SU-DHL-6 (cell line): ENCODE measurements at regions not wholly inside any gene's neighbourhood (a gene's known extent, or its start where the extent isn't known, plus 50 kb on each side); places are given as distances from the start of the nearest gene placed in this dataset.

ENCODE experiments used
- H2AFZ ChIP-seq: fragments of 200-600 bp; sonication (generic); 2 replicates; pipeline ENCODE4 v1.6.1; 2014; ENCODE audit warnings: low read depth, mild to moderate bottlenecking, moderate library complexity, mixed read lengths, antibody characterized with exemption, low read length; ENCODE audit not compliant: severe bottlenecking
- H3F3A ChIP-seq: fragments of 200-600 bp; shearing (Covaris generic); 2 replicates; pipeline ENCODE4 v1.6.0; 2016; ENCODE audit warnings: antibody characterized with exemption, mild to moderate bottlenecking; ENCODE audit not compliant: insufficient read depth
- H3K27ac ChIP-seq: fragments of 200-600 bp; sonication (generic); 2 replicates; pipeline ENCODE4 v1.5.1; 2016; ENCODE audit warnings: low read depth, mild to moderate bottlenecking, low read length, moderate library complexity, mixed read lengths
- H3K27me3 ChIP-seq: fragments of 200-600 bp; sonication (generic), shearing (Covaris generic); 2 replicates; pipeline ENCODE4 v1.6.0; 2014; ENCODE audit warnings: mild to moderate bottlenecking, low read length
- H3K36me3 ChIP-seq: fragments of 200-600 bp; sonication (generic); 2 replicates; pipeline ENCODE4 v1.6.1; 2014; ENCODE audit warnings: mild to moderate bottlenecking, low read length, mixed read lengths
- H3K4me2 ChIP-seq: fragments of 300-600, 200-600 bp; shearing (Covaris generic), sonication (generic); 2 replicates; pipeline ENCODE4 v1.6.0; 2014; ENCODE audit warnings: low read length, low read depth, mild to moderate bottlenecking; ENCODE audit not compliant: poor library complexity, severe bottlenecking
- H3K4me3 ChIP-seq: fragments of 200-600 bp; sonication (generic); 2 replicates; pipeline ENCODE4 v1.5.1; 2014; ENCODE audit warnings: antibody characterized with exemption, low read length, mild to moderate bottlenecking, mixed read lengths; ENCODE audit not compliant: insufficient read depth, poor library complexity, severe bottlenecking
- H3K79me2 ChIP-seq: fragments of 200-600 bp; sonication (generic); 2 replicates; pipeline ENCODE4 v1.6.1; 2014; ENCODE audit warnings: mild to moderate bottlenecking, low read length, moderate library complexity; ENCODE audit not compliant: insufficient read depth
- H3K9ac ChIP-seq: fragments of 200-600 bp; sonication (generic); 2 replicates; pipeline ENCODE4 v1.7.0; 2014; ENCODE audit warnings: mild to moderate bottlenecking, low read length
- H3K9me2 ChIP-seq: fragments of 200-600 bp; sonication (generic); replicated peaks from 2 replicates; pipeline ENCODE4 v1.6.1; 2014; ENCODE audit warnings: low read length; ENCODE audit not compliant: insufficient read depth
- H3K9me3 ChIP-seq: fragments of 200-600 bp; sonication (generic); 2 replicates; pipeline ENCODE4 v1.6.1; 2014; ENCODE audit warnings: low read length, mixed read lengths; ENCODE audit not compliant: insufficient read depth
- H4K20me1 ChIP-seq: fragments of 200-600 bp; sonication (generic); 2 replicates; pipeline ENCODE4 v1.6.1; 2014; ENCODE audit warnings: low read depth, mild to moderate bottlenecking, antibody characterized with exemption, low read length, moderate library complexity, mixed read lengths
- EZH2phosphoT487 ChIP-seq: fragments of 200-600 bp; sonication (generic), shearing (Covaris generic); conservative IDR thresholded peaks from 2 replicates; pipeline ENCODE4 v1.6.1; 2018; ENCODE audit warnings: mild to moderate bottlenecking, antibody characterized with exemption, low read length, moderate library complexity, mixed read lengths
- TF ChIP-seq, protein P1 (sequence below): fragments of 200-600 bp; sonication (generic); IDR thresholded peaks from one replicate; pipeline ENCODE4 v1.5.1; 2017; ENCODE audit warnings: antibody characterized with exemption, mild to moderate bottlenecking, low read length, moderate library complexity; ENCODE audit not compliant: insufficient read depth, poor library complexity, severe bottlenecking

- H3K27me3 ChIP-seq = no peaks in the 10 kb centered on the region
- no peaks in the 10 kb centered on the region for H3K36me3 ChIP-seq
- no peak overlapping the region for H2AFZ ChIP-seq
- no peaks in the 10 kb centered on the region for H3K9me3 ChIP-seq
- no peak for TF ChIP-seq EZH2phosphoT487
- TF ChIP-seq, protein P1, sequence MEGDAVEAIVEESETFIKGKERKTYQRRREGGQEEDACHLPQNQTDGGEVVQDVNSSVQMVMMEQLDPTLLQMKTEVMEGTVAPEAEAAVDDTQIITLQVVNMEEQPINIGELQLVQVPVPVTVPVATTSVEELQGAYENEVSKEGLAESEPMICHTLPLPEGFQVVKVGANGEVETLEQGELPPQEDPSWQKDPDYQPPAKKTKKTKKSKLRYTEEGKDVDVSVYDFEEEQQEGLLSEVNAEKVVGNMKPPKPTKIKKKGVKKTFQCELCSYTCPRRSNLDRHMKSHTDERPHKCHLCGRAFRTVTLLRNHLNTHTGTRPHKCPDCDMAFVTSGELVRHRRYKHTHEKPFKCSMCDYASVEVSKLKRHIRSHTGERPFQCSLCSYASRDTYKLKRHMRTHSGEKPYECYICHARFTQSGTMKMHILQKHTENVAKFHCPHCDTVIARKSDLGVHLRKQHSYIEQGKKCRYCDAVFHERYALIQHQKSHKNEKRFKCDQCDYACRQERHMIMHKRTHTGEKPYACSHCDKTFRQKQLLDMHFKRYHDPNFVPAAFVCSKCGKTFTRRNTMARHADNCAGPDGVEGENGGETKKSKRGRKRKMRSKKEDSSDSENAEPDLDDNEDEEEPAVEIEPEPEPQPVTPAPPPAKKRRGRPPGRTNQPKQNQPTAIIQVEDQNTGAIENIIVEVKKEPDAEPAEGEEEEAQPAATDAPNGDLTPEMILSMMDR = no peak
- no peaks in the 10 kb centered on the region for H3K9me2 ChIP-seq
- no peaks in the 10 kb centered on the region for H3K79me2 ChIP-seq
- no peak overlapping the region for H3K4me2 ChIP-seq
- no peak overlapping the region for H3K27ac ChIP-seq
- no peak overlapping the region for H3K9ac ChIP-seq
- no peak overlapping the region for H3K4me3 ChIP-seq
- H4K20me1 ChIP-seq = no peaks in the 10 kb centered on the region
- H3F3A ChIP-seq = no peaks in the 10 kb centered on the region
Observed at GRCh38 chr3:18666655-18667054, 241.5 kb upstream of the SATB1 start.

GRCh38 chr3:18660059-18660458, 234.9 kb upstream of the SATB1 start:
- no peaks in the 10 kb centered on the region for H3F3A ChIP-seq
- TF ChIP-seq, protein P1 = no peak
- no peak for TF ChIP-seq EZH2phosphoT487
- no peaks in the 10 kb centered on the region for H3K27me3 ChIP-seq
- no peak overlapping the region for H3K4me2 ChIP-seq
- no peak overlapping the region for H3K4me3 ChIP-seq
- H3K36me3 ChIP-seq = no peaks in the 10 kb centered on the region
- H3K9me2 ChIP-seq = no peaks in the 10 kb centered on the region
- H3K79me2 ChIP-seq = no peaks in the 10 kb centered on the region
- H2AFZ ChIP-seq = no peak overlapping the region
- H3K9ac ChIP-seq = no peak overlapping the region
- no peaks in the 10 kb centered on the region for H4K20me1 ChIP-seq
- H3K9me3 ChIP-seq = no peaks in the 10 kb centered on the region
- H3K27ac ChIP-seq = no peak overlapping the region

GRCh38 chr3:18657858-18658820, 233.0 kb upstream of the SATB1 start:
- Histone ChIP-seq H3K27ac (no peak overlapping the region), H3K9me2 (no peaks in the 10 kb centered on the region), H3K9me3 (no peaks in the 10 kb centered on the region), H3K4me3 (no peak overlapping the region), H3K36me3 (no peaks in the 10 kb centered on the region), H3F3A (no peaks in the 10 kb centered on the region), H2AFZ (no peak overlapping the region), H3K9ac (no peak overlapping the region), H3K79me2 (no peaks in the 10 kb centered on the region), H3K4me2 (no peak overlapping the region), H4K20me1 (no peaks in the 10 kb centered on the region), H3K27me3 (no peaks in the 10 kb centered on the region)
- TF ChIP-seq EZH2phosphoT487 = no peak
- TF ChIP-seq, protein P1 = no peak
